Fibroblast of peridontal ligament (primary cell): ENCODE measurements at regions not wholly inside any gene's neighbourhood (a gene's known extent, or its start where the extent isn't known, plus 50 kb on each side); places are given as distances from the start of the nearest gene placed in this dataset.

Experiments used
- DNase-seq: peaks from one replicate; pipeline ENCODE4 v3.0.0-alpha.2; 2010; ENCODE audit errors: extremely low read depth

DNA sequence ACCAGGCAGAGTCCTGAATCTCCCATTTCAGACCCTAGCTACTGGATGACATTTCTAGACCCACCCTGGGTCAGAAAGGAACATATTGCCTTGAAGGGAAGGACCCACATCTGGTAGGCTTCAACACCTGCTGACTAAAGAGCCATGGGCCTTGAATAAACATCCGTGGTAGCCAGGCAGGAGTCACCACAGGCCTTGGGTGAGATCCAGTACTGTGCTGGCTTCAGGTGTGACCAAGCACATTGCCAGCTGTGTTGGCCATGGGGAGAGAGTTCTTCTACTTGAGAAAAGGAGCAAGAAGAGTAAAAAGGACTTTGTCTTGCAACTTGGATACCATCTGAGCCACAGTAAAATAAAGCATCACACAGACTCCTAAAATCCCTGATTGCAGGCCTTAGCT, 332.6 kb downstream of the SLC16A7 start:
- no peak for DNase-seq

DNA sequence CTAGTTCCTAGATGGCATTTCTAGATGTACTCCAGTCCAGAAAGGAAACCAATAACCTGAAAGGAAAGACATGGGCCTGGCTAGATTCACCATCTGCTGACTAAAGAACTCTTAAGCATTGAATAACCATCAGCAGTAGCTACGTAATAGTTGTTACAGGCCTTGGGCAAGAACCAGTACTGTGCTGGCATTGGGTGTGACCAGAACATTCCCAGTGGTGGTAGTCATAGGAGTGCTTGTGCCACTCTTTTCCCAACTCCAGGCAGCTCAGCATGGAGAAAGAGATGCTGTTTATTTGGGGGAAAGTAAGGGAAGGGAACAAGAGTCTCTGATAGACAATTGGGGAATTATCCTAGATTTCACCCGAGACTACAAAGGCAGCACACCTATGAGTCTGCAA, 333.3 kb downstream of the SLC16A7 start:
- no peak for DNase-seq

DNA sequence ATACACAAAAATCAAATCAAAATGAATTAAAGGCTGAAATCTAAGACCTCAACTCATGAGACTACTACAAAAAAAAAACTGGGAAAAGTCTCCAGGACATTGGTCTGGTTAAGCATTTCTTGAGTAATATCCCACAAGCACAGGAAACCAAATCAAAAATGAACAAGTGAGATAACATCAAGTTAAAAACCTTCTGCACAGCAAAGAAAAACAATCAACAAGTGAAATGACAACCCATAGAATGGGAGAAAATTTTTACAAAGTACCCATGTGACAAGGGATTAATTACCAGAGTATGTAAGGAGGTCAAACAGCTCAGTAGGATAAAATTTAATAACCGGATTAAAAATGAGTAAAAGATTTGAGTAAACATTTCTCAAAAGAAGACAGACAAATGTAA, 338.7 kb downstream of the SLC16A7 start:
- DNase-seq: no peak

DNA sequence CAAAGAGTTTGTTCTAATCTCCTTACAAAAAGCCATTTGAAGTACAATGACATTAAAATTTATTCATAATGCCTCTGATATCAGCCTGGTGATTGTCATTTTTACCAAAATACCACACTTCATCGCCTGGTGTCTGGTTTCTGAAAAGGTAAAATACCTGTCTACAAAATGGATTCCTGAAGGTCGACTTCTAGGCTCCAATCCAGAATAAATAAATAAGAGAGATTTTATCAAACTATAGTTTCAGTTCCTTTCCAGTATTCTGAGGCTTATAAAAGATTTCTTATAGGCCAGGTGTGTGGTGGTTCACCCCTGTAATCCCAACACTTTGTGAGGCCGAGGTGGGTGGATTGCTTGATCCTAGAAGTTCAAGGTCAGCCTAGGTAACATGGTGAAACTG, 340.7 kb downstream of the SLC16A7 start:
- DNase-seq: no peak

DNA sequence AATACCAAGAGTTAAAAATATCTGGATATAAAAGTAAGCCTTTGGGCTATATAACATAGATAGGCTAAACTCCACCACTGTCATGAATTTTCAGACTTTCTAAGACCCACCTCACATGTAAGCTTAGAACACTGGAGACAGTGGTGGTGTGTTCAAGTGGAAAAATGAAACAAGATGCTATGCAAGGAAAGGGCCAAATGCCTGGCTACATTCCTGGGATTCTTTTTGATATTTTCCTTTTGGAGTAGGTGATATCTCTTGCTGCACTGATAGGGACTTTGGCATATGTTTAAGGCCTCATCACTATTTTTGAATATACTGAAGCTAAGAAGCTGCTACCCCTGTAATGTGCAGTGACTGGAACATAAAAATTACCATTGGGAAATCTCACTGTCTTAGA, 341.3 kb downstream of the SLC16A7 start:
- no peak for DNase-seq

DNA sequence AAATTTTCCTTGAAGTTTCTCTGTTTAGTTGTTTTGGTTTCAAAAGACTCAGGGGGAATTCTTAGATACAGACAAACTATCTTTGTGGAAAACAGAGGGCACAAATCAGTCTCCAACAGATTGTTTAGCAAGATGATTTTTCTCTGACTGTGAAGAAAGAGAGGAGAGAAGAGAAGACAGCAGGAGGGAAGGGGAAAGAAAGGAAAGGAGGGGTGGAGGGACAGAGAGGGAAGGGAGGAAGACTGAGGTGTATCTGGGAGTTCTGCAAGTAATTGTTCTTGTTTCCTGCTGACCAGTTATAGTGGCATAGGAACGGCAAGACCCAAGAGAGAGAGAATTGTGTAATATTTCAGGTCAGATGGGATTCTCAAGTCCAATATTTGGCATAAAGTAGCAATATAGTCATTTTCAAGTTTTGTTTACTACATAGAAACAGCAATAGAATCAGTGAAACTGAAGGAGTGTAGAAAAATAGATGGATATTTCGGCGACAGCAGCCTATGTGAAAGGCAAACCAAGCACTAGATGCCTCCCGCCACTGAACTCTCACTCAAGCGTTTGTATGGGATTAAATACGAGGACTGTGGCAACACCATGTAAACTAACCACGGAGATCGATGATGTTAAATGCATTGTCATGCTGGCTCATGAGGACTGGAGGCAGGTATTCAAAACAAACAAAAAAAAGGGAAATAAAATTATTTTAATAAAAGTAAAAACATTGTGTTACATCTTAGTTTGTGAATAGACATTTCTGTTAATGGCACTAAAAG, 342.5 kb downstream of the SLC16A7 start:
- no peak for DNase-seq

DNA sequence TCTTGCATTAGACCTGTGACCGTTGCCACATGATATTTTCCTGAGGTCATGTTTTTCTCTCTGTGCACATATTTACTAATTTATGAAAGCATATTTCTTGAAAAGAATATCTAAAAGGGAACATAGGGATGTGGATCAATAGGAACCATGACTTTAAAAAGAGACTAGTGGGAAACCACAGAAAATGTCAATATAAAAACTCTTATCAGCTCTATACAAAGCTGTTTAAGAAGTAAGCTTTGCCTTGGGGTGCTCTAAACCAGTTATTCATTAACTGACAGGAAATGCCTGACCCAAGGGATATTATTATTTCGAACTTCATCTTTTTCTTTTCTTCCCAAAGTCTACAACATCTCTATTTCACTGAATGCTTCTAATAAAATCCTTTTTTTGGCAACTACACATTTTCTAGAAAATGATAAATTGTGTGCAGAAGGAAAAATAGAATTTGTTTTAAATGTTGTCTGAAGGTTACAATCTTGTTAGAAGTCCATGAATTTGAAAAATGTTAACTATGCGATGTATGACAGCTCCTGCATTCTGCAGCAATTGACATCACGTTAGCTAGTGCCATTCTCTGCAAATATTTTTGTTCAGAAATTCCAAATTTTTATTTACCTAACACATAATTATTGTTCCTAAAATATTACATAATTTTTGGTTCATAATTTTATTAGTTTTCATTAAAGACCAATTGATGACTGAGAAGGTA, 345.0 kb downstream of the SLC16A7 start:
- no peak for DNase-seq

DNA sequence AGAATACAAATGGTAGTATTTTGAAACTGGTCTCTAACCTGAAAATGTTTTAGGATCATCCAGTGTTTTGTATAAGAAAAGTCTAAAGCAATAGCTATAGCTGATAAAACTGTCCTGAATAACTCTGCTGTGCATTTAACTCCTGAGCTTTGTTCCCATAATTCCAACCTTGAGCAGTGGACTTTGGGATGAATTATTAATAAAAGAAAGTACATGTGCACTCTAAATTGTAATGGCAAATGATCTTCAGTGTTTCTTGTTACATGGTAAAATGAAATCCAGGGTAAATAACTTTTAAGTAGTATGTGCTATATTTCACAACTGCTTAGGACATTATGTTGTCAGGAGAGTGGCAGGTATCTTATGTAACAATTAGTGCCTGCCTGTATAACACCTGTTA, 345.6 kb downstream of the SLC16A7 start:
- DNase-seq: no peak

DNA sequence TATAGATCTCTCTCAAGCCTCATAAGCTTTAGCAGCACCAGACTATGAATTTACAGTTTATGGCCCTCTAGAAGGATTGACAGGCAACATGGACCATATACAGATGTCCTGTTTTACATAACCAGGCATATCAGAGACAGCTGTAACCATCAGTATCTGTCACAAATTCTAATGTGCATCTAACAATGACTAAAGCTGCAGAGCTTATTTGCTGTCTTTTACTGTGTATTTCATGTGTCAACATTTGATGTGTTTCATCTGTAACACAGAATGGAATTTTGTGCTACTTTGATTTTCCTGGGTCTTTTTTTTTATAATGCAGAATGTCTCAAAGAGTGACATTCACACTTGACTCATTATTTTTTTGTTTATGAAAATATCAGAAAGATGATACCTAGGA, 348.3 kb downstream of the SLC16A7 start:
- no peak for DNase-seq

DNA sequence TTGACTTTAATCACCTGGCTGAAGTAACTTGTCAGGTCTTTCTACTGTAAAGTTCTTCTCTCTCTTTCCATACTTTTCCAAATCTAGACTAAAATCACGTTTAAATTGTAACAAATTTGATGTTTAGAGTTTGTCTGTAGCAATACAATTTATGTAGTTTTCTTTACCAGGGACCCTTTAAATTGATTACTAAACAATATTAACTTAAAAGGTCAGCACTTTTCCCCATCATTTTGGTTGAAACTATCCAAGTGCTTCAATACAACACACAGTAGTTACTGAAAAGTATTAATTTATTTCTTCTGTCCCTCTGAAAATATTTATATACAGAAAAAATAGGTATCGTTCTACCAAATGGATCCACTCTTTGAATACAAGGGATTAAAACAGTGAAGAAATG, 350.8 kb downstream of the SLC16A7 start:
- no peak for DNase-seq

DNA sequence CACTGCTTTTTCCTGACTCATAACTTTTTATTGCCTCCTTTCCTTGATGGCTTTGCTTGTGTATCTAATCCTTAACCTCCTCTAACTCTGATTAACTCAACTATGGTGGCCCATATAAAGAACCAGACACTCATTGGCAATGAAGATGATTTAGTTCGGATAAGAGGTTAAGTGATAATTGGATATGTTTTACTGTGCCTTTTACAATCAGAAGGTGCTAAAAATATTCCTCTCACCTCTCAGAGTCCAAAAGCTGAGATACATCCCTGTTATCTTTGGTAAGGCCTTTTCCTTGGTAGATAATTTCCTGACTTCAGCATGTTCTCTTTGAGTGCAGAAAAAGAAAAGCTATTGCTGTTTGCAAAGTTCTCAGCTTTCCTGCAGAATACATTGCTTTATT, 367.7 kb downstream of the SLC16A7 start:
- DNase-seq: no peak

DNA sequence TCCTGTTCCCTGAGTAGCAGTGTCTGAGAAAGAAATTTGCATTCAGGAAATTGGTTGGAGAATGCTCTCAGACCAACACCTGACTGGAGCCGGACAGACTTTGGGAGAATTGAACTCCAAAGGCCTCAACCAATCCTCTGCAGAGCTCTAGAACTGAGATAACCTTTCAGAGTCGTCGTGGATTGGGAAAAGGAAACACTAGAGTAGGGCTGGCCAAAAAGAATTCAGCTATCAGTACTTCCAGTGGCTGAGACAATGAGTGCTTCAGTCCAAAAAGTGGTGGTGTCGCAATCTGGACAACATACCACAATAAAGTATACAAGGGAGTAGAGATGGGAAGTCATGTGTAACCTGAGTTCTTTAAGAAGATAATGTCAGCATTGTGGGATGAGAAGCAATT, 377.1 kb downstream of the SLC16A7 start:
- DNase-seq: no peak

DNA sequence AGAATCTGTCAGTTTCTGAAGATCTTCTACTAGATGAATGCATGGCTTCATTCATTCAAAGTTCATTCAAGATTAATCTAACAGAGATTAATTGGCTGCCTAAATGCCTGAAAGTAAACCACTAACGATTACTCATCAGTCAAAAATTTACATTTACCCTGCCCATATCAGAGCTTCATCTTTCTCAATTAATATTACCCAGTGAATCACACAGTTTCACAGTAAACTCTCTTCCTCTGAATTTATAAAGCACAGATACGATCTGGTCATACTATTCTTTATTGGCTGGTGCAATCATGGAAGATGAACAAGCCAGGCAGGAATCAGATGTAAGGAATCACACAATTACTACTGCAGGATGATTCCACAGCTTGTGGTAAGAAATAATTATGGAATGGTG, 377.7 kb downstream of the SLC16A7 start:
- DNase-seq: no peak

DNA sequence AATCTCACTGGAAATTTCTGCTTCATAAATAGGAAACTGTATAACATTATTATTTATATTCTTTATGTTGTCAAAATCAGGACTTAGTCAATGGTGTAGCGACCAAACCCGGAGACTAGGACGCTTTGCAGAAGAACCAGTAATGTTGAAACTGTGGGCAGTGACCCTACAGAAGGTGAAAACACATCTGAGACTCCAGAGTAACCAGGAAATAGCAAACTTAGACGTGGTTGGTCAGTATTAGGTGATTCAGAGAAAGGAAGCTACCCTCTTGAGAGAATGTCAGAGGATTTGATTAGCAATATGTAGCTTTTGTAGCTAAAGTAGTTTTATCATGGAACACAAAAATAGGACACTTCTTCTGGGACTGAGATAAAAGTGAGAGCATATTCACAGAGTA, 381.9 kb downstream of the SLC16A7 start:
- no peak for DNase-seq

DNA sequence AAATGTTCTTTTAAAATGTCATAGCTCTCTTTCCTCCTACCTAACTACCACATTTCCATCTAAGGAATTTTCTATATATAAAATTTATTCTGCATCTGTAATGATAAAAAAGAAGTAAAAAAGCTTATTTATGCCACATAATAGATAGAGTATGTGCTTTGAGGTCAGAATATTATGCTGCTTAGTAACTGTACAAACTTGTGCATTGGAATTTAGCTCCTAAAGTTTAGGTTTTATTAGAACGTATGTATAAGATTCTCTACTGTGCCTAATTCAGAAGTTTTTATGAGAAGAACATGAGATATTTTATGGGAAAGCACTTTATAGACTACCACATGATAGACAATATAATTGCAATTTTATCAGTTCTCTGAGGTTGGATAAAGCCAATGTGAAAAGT, 384.6 kb downstream of the SLC16A7 start:
- DNase-seq: no peak

DNA sequence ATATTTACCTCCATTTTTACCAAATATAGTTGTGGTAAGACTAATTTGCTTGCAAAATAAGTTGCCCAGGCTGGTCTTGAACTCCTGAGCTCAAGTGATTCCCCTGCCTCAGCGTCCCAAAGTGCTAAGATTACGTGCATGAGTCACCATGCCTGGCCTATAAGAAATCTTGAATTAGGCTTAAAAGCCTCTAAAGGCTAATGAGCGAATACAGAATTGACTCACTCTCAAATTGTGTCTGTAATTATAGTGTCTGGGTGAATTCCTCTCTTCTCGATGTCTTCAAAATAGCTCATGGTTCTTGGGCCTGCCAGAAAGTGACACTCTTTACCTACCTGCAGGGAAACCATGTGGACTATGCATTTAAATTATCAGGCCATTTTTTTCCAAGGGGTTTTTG, 403.5 kb downstream of the SLC16A7 start:
- no peak for DNase-seq

DNA sequence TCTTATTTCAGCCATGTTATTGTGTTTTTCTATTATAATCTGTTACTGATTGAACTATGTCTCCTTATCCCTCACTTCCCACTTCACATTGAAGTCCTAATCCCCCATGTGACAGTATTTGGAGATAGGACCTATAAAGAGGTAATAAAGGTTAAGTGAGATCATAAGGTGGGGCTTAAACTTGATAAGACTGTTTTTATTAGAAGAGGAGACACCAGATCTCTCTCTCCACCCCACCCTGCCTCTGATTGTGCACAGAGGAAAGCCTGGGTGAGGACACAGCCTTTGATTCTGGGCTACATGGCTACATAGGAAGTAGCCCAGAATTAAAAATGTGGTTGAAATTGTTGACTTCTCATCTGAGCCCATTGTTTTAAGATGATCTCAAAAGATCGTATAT, 414.7 kb downstream of the SLC16A7 start:
- DNase-seq: no peak

DNA sequence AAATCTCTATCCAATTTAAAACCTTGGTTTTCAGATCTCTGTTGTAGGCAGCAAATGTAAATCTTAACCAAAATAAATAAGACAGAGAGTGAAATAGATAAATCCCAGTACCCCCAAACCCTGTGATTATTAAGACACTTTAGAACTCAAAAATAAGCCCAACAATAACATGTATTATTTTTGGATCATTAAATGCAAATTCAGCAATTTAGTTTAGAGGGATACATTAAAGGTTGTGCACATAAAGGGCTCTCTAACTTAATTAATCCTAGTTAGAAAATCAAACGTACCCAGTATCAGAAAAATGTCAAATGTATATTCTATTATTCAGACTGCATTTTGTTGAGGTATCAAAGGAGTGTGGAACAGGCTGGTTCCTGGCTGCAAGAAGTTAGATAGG, 416.8 kb downstream of the SLC16A7 start:
- DNase-seq: no peak

DNA sequence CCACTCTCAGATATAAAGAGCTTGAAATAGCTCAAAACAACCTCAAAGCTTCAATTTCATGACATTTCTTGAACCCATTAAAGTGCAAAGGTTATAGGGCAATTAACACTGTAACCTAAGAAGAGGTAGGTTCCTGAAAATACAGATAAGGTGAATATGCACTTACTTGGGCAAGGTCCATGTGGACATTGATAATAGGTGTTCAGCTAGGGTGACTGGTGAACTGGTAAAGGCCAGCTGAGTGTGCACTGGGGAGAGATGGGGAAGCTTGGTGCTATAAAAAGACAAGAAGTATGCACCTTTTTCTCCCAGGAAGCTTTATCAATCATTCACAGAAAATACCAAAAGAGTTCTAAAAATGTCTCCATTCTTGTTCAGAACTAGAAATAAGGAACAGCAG, 418.6 kb downstream of the SLC16A7 start:
- DNase-seq: no peak

DNA sequence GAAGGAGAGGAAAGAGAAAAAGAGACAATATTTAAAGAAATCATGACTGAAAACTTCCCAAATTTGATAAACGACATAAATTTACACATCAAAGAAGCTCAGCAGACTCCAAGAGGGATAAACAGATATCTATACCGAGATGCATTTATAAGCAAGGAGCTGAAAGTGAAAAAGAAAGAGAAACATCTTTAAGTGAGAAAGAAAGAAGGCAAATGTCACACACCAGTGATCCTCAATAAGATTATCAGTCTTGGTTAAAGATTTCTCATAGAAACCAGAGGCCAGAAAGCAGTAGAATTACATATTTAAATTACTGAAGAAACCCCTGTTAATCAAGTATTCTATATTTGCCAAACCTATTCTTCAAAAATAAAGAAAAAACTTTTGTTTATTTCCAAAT, 424.2 kb downstream of the SLC16A7 start:
- DNase-seq: no peak

DNA sequence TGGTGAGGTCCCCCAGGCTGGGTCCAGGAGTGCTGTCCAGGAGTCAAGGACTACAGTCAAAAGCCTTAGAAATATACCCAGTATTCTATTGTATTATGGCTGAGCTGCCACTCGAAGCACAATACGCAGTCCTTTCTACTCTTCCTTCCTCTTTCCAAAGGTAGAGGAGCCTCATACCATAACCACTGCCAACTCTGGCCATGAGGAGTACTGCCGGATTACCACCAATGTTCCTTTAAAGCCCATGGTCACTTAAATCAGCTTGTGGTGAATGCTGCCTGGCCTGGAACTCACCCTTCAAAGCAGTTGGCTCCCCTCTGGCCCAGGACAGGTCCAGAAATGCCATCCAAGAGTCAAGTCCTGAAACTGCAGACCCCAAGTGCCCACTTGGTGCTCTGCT, 425.4 kb downstream of the SLC16A7 start:
- no peak for DNase-seq

DNA sequence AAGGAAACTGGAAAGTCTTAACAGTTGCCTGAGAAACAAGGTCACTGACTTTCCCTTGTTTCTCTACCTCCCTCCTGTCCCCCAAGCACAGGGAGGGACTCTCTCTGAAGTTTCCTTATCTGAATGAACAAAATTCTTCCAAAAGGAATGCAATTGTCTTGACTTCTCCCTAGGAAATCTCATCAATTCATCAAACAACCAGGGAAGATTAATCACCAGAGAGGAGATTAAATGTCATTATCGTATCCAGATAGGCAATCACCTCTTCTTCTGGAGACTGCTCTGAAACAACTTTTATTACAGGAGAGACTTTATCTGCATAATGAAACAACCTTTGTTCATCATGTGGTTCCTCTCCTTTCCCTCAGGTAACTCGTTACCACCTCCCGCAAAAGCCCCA, 431.4 kb downstream of the SLC16A7 start:
- no peak for DNase-seq

DNA sequence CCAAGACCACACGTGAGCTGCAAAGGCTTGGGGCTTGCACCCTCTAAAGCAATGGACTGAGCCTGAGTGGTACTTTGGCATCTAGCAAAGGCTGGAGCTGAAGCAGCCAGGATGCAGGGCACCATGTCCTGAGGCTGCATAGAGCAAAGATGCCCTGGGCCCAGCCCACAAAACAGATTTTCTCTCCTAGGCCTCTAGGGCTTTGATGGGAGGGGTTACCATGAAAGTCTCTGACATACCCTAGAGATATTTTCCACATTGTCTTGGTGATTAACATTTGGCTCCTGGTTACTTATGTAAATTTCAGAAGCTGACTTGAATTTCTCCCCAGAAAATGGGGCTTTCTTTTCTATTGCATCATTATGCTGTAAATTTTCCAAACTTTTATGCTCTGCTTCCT, 438.3 kb downstream of the SLC16A7 start:
- DNase-seq: no peak

DNA sequence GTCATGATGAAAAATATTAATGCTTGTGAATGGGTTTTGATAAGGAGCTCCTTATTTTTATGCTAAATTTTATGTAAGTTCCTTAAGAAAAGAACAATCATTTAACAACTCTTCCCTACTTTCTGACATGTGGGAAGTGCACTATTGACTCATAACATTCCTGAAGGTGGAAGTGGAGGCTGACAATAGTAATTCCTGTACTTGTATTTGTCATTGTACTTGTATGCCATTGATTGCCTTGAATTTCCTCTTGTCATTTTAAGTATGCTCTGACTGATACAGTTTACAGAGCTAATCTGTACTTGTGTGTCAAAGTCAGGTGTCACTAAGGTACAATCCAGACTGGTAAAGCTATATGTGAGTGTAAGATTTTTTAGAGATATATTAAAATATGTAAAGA, 440.0 kb downstream of the SLC16A7 start:
- DNase-seq: no peak
